ENCODE measurements at regions not wholly inside any gene's neighbourhood (a gene's known extent, or its start where the extent isn't known, plus 50 kb on each side); places are given as distances from the start of the nearest gene placed in this dataset.

- Histone ChIP-seq H3K36me3 (no peaks in the 10 kb centered on the region), H3K27ac (no peak overlapping the region), H3K4me3 (no peak overlapping the region), H3K4me1 (no peaks in the 10 kb centered on the region), H3K9me3 (no peaks in the 10 kb centered on the region), H3K27me3 (no peaks in the 10 kb centered on the region)
- intact Hi-C loops (cut with DNase I), result no loop called here
- WGBS, 2 donors, result 94 to 96% methylated on average over 17 of the region's 17 CpGs
- TF ChIP-seq, protein P1, sequence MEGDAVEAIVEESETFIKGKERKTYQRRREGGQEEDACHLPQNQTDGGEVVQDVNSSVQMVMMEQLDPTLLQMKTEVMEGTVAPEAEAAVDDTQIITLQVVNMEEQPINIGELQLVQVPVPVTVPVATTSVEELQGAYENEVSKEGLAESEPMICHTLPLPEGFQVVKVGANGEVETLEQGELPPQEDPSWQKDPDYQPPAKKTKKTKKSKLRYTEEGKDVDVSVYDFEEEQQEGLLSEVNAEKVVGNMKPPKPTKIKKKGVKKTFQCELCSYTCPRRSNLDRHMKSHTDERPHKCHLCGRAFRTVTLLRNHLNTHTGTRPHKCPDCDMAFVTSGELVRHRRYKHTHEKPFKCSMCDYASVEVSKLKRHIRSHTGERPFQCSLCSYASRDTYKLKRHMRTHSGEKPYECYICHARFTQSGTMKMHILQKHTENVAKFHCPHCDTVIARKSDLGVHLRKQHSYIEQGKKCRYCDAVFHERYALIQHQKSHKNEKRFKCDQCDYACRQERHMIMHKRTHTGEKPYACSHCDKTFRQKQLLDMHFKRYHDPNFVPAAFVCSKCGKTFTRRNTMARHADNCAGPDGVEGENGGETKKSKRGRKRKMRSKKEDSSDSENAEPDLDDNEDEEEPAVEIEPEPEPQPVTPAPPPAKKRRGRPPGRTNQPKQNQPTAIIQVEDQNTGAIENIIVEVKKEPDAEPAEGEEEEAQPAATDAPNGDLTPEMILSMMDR (IDR thresholded peaks at IDR 0.05), result no peak
- TF ChIP-seq EP300 (IDR thresholded peaks at IDR 0.05) (no peak), POLR2A (IDR thresholded peaks at IDR 0.05) (no peak), POLR2AphosphoS5 (IDR thresholded peaks at IDR 0.05) (no peak)
- DNase-seq, result no peak
These were observed 455.7 kb downstream of the CDH8 start for GRCh38 chr16:61580579-61580978.

GRCh38 chr16:61579195-61579594 lies 457.0 kb downstream of the CDH8 start:
- Histone ChIP-seq H3K27me3 (no peaks in the 10 kb centered on the region), H3K27ac (no peak overlapping the region), H3K4me3 (no peak overlapping the region), H3K4me1 (no peaks in the 10 kb centered on the region), H3K9me3 (no peaks in the 10 kb centered on the region), H3K36me3 (no peaks in the 10 kb centered on the region)
- 57 to 62% methylated on average over 2 of the region's 2 CpGs for WGBS, 2 donors
- intact Hi-C loops (cut with DNase I), result no loop called here
- TF ChIP-seq POLR2AphosphoS5 (IDR thresholded peaks at IDR 0.05) (no peak), POLR2A (IDR thresholded peaks at IDR 0.05) (no peak)
- TF ChIP-seq, protein P1 (IDR thresholded peaks at IDR 0.05), result no peak
- DNase-seq, result no peak

- intact Hi-C loops (cut with DNase I), result no loop called here
- WGBS, 2 donors, result 65 to 80% methylated on average over 5 of the region's 5 CpGs
- TF ChIP-seq POLR2A (IDR thresholded peaks at IDR 0.05), result no peak
- TF ChIP-seq POLR2AphosphoS5 (IDR thresholded peaks at IDR 0.05), result no peak
- TF ChIP-seq EP300 (IDR thresholded peaks at IDR 0.05), result no peak
- TF ChIP-seq, protein P1 (IDR thresholded peaks at IDR 0.05), result no peak
- Histone ChIP-seq H3K27ac (no peak overlapping the region), H3K9me3 (no peaks in the 10 kb centered on the region), H3K36me3 (no peaks in the 10 kb centered on the region), H3K4me1 (no peaks in the 10 kb centered on the region), H3K4me3 (no peak overlapping the region), H3K27me3 (no peaks in the 10 kb centered on the region)
- DNase-seq, result no peak
These were observed 459.8 kb downstream of the CDH8 start for GRCh38 chr16:61576476-61576875.

- Histone ChIP-seq H3K27me3 (no peaks in the 10 kb centered on the region), H3K4me1 (no peaks in the 10 kb centered on the region), H3K9me3 (no peaks in the 10 kb centered on the region), H3K36me3 (no peaks in the 10 kb centered on the region), H3K27ac (no peak overlapping the region), H3K4me3 (no peak overlapping the region)
- DNase-seq, result no peak
- intact Hi-C loops (cut with DNase I), result no loop called here
- WGBS, 2 donors, result 69 to 82% methylated on average over 3 of the region's 3 CpGs
- no peak for TF ChIP-seq POLR2AphosphoS5 (IDR thresholded peaks at IDR 0.05)
- TF ChIP-seq, protein P1 (IDR thresholded peaks at IDR 0.05), result no peak
- TF ChIP-seq EP300 (IDR thresholded peaks at IDR 0.05), result no peak
- TF ChIP-seq POLR2A (IDR thresholded peaks at IDR 0.05), result no peak
These were observed 460.6 kb downstream of the CDH8 start for GRCh38 chr16:61575617-61576016.

DNA sequence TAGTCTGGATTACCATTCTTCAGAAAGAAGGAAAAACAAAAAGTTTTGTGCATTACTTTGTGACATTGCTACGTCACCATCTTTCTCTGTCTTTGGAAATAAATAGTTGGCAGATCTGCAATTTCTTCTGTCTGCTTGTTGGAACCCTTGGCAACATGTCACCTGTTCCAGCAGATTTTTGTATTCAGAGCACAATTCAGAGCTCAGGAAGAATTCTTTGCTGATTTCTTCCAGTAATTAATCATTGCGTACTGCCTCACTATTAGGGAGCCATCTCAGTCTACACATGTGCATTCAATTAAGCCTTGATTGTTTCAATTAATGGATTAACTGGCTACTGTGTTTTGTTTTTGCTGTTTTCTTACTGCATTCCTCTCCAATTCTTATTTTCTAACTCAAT lies 467.2 kb downstream of the CDH8 start:
- H3K4me1 ChIP-seq, result no peaks in the 10 kb centered on the region
- H3K9me3 ChIP-seq, result no peaks in the 10 kb centered on the region
- TF ChIP-seq EP300 (IDR thresholded peaks at IDR 0.05) (no peak), POLR2A (IDR thresholded peaks at IDR 0.05) (no peak), POLR2AphosphoS5 (IDR thresholded peaks at IDR 0.05) (no peak)
- TF ChIP-seq, protein P1 (IDR thresholded peaks at IDR 0.05), result no peak
- H3K36me3 ChIP-seq, result no peaks in the 10 kb centered on the region
- no peaks in the 10 kb centered on the region for H3K27me3 ChIP-seq
- no peak overlapping the region for H3K4me3 ChIP-seq
- intact Hi-C loops (cut with DNase I), result no loop called here
- DNase-seq, result no peak
- no peak overlapping the region for H3K27ac ChIP-seq
- WGBS, 2 donors, result 88 to 91% methylated on average over 2 of the region's 2 CpGs
